ENCODE measurements at regions not wholly inside any gene's neighbourhood (a gene's known extent, or its start where the extent isn't known, plus 50 kb on each side); places are given as distances from the start of the nearest gene placed in this dataset.

DNA sequence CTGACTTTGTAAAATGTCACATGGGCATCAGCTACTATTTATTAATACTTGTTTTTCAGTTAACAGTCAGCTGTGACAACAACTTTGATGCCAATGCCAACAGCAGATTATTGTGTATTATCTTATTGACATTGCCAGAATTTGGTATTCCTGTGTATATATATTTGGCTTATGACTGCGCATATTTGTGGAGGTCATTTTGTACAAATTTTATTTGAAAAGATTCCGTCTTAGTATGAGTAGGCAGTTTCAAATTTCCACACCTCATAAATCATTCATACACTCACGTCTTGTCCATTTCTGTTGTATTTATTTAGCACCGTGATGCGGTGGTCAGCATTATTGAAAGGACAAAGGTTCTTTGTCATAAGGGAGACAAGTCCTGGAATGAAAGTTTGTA is 558.2 kb upstream of the NDST4 start:
- TF ChIP-seq CREB1 (IDR thresholded peaks at IDR 0.05; ENCODE audit: low read depth), result no peak
- TF ChIP-seq TEAD4 (IDR thresholded peaks at IDR 0.05), result no peak
- no peak for TF ChIP-seq FOXM1 (IDR thresholded peaks at IDR 0.05; ENCODE audit: borderline replicate concordance, low read depth)
- no peak for TF ChIP-seq TAF1 (IDR thresholded peaks at IDR 0.05; ENCODE audit: low read depth)
- no peak for TF ChIP-seq ZBTB7A (IDR thresholded peaks at IDR 0.05; ENCODE audit: low read depth)

DNA sequence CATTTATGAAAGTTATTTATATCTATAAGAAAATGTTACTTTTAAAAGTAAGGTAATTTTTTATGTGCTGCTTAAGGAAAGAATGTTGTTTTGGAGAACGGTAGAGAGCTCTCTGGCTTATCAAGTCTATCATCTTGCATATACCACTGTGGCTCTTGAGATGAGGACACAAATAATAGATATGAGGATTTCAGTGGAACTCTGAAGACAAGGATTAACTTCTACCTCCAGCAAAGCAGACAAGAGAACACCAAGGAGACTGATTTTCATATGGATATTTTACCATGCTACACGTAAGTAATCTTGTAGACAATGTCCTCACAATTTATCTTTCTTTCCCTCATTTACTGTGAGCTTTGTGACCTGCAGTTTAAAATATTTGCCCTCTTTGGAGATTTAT is 557.5 kb upstream of the NDST4 start:
- no peak for TF ChIP-seq TCF12 (IDR thresholded peaks at IDR 0.05; ENCODE audit: low read depth)
- TF ChIP-seq CEBPB (IDR thresholded peaks at IDR 0.05), result no peak
- TF ChIP-seq ZBTB7A (IDR thresholded peaks at IDR 0.05; ENCODE audit: low read depth), result no peak
- TF ChIP-seq RAD21 (IDR thresholded peaks at IDR 0.05; ENCODE audit: low read depth), result no peak
- TF ChIP-seq, protein P1, sequence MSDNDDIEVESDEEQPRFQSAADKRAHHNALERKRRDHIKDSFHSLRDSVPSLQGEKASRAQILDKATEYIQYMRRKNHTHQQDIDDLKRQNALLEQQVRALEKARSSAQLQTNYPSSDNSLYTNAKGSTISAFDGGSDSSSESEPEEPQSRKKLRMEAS (IDR thresholded peaks at IDR 0.05), result no peak
- TF ChIP-seq, protein P2, sequence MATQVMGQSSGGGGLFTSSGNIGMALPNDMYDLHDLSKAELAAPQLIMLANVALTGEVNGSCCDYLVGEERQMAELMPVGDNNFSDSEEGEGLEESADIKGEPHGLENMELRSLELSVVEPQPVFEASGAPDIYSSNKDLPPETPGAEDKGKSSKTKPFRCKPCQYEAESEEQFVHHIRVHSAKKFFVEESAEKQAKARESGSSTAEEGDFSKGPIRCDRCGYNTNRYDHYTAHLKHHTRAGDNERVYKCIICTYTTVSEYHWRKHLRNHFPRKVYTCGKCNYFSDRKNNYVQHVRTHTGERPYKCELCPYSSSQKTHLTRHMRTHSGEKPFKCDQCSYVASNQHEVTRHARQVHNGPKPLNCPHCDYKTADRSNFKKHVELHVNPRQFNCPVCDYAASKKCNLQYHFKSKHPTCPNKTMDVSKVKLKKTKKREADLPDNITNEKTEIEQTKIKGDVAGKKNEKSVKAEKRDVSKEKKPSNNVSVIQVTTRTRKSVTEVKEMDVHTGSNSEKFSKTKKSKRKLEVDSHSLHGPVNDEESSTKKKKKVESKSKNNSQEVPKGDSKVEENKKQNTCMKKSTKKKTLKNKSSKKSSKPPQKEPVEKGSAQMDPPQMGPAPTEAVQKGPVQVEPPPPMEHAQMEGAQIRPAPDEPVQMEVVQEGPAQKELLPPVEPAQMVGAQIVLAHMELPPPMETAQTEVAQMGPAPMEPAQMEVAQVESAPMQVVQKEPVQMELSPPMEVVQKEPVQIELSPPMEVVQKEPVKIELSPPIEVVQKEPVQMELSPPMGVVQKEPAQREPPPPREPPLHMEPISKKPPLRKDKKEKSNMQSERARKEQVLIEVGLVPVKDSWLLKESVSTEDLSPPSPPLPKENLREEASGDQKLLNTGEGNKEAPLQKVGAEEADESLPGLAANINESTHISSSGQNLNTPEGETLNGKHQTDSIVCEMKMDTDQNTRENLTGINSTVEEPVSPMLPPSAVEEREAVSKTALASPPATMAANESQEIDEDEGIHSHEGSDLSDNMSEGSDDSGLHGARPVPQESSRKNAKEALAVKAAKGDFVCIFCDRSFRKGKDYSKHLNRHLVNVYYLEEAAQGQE (IDR thresholded peaks at IDR 0.05; ENCODE audit: low read depth), result no peak
- TF ChIP-seq EP300 (IDR thresholded peaks at IDR 0.05; ENCODE audit: borderline replicate concordance), result no peak
- no peak for TF ChIP-seq EGR1 (IDR thresholded peaks at IDR 0.05)
- TF ChIP-seq NFIC (IDR thresholded peaks at IDR 0.05), result no peak
- TF ChIP-seq YY1 (IDR thresholded peaks at IDR 0.05; ENCODE audit: low read depth), result no peak
- no peak for TF ChIP-seq TEAD4 (IDR thresholded peaks at IDR 0.05)
- TF ChIP-seq, protein P3, sequence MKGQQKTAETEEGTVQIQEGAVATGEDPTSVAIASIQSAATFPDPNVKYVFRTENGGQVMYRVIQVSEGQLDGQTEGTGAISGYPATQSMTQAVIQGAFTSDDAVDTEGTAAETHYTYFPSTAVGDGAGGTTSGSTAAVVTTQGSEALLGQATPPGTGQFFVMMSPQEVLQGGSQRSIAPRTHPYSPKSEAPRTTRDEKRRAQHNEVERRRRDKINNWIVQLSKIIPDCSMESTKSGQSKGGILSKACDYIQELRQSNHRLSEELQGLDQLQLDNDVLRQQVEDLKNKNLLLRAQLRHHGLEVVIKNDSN (IDR thresholded peaks at IDR 0.05), result no peak
- TF ChIP-seq CREB1 (IDR thresholded peaks at IDR 0.05; ENCODE audit: low read depth), result no peak
- no peak for TF ChIP-seq TAF1 (IDR thresholded peaks at IDR 0.05; ENCODE audit: low read depth)
- TF ChIP-seq FOXM1 (IDR thresholded peaks at IDR 0.05; ENCODE audit: borderline replicate concordance, low read depth), result no peak

DNA sequence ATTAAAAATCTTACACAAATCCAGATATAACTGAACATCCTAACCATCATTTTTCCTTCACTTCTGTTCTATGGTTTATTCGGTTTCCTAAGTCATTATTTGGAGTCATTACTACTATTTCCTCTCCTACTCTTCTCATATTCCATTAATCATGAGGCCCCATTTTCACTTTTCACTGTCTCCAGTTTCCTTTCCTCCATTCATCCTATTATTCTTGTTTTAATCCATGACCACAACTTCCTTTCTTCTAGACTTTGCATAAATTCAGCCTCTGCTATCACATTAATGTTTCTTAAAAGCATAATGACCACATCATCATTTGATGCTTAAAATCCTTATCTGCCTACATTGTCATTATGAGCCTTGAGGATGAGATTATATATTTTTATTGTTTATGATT is 555.0 kb upstream of the NDST4 start:
- no peak for TF ChIP-seq EP300 (IDR thresholded peaks at IDR 0.05; ENCODE audit: borderline replicate concordance)
- TF ChIP-seq TEAD4 (IDR thresholded peaks at IDR 0.05), result no peak
- TF ChIP-seq, protein P1 (IDR thresholded peaks at IDR 0.05), result no peak
- TF ChIP-seq CEBPB (IDR thresholded peaks at IDR 0.05), result no peak
- no peak for TF ChIP-seq TCF12 (IDR thresholded peaks at IDR 0.05; ENCODE audit: low read depth)
- no peak for TF ChIP-seq RAD21 (IDR thresholded peaks at IDR 0.05; ENCODE audit: low read depth)
- TF ChIP-seq FOXM1 (IDR thresholded peaks at IDR 0.05; ENCODE audit: borderline replicate concordance, low read depth), result no peak
- no peak for TF ChIP-seq EGR1 (IDR thresholded peaks at IDR 0.05)
- TF ChIP-seq, protein P2 (IDR thresholded peaks at IDR 0.05; ENCODE audit: low read depth), result no peak
- no peak for TF ChIP-seq ZBTB7A (IDR thresholded peaks at IDR 0.05; ENCODE audit: low read depth)
- TF ChIP-seq, protein P3 (IDR thresholded peaks at IDR 0.05), result no peak

DNA sequence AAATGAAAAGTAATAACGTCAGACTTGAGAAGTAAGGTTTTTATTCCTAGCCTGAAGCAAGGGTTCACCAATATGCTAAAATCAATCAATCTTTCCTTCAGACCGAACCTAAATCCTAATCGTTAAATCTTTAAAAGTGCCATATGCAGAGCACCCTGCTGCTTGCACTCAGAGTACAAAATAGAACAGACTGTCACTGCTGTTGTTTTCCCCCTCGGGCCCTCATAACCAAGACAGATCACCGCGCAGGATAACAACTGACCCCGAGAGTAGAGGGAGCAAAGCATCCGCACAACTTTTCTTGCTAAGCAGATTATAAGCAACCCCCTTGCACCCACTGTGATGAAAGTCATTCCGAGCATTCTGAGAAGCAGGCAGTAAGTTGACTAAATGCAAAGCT is 550.9 kb upstream of the NDST4 start:
- TF ChIP-seq CEBPB (IDR thresholded peaks at IDR 0.05), result no peak
- no peak for TF ChIP-seq YY1 (IDR thresholded peaks at IDR 0.05; ENCODE audit: low read depth)
- no peak for TF ChIP-seq CREB1 (IDR thresholded peaks at IDR 0.05; ENCODE audit: low read depth)
- TF ChIP-seq, protein P2 (IDR thresholded peaks at IDR 0.05; ENCODE audit: low read depth), result no peak
- no peak for TF ChIP-seq FOXM1 (IDR thresholded peaks at IDR 0.05; ENCODE audit: borderline replicate concordance, low read depth)
- TF ChIP-seq, protein P3 (IDR thresholded peaks at IDR 0.05), result no peak
- no peak for TF ChIP-seq TEAD4 (IDR thresholded peaks at IDR 0.05)
